GM13977 (cell line): ENCODE measurements at regions not wholly inside any gene's neighbourhood (a gene's known extent, or its start where the extent isn't known, plus 50 kb on each side); places are given as distances from the start of the nearest gene placed in this dataset.

ENCODE experiments used
- DNase-seq: peaks from one replicate; pipeline ENCODE4 v3.0.0; 2012; ENCODE audit warnings: low spot score
- in situ Hi-C: fragments of 300-500 bp; cut with MboI; formaldehyde crosslinking; loops from one replicate; pipeline ENCODE4 v1.12.0; 2022; ENCODE audit warnings: low sequenced_read_pairs, low pct_unique_long_range_greater_than_20kb, mixed read lengths, inconsistent platforms; ENCODE audit not compliant: unreplicated experiment
- TF ChIP-seq, protein P1 (sequence below): IDR thresholded peaks from 2 replicates; pipeline ENCODE4 v1.5.1; 2012; ENCODE audit warnings: mild to moderate bottlenecking, control low read depth; ENCODE audit not compliant: insufficient read depth; ENCODE audit errors: extremely low read depth, missing control alignments

DNA sequence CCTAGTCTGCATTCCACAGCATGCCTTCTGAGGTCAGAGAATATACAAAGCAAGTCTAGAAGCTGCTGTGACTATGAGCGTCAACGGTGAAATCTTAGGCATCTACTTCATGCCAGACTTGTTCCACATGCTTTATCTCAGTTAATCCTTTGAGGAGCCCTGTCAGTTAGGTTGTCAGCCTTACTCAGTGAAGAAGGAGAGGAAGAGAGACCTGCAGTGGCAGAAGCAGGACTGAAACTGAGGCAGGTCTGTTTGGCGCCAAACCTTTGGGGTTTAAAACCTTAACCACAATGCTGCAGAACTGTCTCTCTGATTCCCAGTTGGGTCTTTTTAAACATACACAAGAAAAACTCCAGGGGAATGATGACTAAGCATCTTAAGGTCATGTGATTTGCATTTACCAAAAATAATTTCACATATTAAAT, 139.0 kb upstream of the LIPC start:
- no peak for DNase-seq
- in situ Hi-C loops = no loop called here
- TF ChIP-seq, protein P1, sequence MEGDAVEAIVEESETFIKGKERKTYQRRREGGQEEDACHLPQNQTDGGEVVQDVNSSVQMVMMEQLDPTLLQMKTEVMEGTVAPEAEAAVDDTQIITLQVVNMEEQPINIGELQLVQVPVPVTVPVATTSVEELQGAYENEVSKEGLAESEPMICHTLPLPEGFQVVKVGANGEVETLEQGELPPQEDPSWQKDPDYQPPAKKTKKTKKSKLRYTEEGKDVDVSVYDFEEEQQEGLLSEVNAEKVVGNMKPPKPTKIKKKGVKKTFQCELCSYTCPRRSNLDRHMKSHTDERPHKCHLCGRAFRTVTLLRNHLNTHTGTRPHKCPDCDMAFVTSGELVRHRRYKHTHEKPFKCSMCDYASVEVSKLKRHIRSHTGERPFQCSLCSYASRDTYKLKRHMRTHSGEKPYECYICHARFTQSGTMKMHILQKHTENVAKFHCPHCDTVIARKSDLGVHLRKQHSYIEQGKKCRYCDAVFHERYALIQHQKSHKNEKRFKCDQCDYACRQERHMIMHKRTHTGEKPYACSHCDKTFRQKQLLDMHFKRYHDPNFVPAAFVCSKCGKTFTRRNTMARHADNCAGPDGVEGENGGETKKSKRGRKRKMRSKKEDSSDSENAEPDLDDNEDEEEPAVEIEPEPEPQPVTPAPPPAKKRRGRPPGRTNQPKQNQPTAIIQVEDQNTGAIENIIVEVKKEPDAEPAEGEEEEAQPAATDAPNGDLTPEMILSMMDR = no peak

DNA sequence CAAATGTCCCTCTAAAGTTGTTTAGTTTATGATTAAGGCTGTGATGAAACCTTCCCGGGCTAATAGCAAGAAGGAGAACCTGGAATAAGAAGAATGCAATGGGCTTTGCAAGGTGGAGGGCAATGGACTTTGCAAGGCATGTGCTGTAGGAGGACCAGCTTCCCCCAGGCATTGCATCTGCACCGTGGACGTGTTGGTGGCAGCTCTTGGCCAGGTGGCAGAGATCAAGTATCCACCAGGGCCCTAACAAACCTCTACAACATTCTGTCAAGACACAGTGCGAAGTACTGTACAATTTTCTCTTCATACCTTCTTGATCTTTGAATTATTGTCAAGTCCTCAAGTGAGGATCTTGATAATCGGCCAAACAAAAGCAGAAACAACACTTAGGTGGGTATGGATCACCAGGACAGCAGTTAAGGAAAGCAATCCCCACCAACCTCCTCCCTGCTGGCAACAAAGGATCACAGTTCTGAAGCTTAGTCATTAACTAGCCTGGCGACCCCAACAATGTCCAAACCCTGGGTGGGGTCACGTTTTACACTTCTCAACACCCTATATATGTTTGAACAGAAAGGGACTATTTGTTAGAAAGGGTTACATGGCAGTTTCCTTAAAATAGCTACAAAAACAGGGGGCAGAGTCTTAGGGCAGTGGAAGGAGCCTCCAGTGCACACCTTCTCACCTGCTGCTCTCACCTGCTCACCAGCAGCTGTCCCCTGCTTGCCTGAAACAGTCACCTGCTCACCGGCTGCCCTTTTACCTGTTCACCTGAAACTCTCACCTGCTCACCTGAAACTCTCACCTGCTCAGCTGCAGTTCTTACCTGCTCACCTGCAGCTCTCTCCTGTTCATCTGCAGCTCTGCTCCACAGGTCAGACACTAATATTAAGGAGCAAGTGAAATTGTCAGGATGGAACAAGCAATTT, 137.9 kb upstream of the LIPC start:
- in situ Hi-C loops = no loop called here
- TF ChIP-seq, protein P1 = no peak
- no peak for DNase-seq

DNA sequence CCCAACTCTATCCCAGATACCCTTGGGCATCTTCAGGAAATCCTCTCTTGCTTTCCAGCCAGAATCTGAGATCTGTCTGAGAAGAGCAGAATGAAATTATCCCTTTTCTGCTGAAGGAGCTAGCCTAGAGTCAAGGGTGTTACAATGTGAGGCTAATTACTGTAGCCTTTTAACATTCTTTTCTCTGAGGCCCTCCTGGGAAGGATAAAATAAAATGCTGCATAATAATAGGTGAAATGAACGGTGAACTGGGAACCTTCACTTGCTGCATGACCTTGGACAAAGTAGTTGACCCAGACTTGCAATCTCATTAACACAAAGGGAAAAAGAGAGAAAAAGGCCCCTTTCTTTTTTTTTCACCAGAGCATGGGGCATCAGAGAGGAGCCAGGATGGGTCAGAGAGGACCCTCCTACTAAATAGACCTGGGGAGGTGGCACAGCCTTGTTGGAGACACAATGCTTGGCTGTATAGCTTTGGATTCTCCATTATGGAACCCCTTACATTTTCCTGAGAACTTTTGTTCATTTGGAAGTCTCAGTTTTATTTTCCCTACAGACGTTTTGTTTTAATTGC, 137.0 kb upstream of the LIPC start:
- TF ChIP-seq, protein P1 = no peak
- DNase-seq = no peak
- in situ Hi-C loops = no loop called here

DNA sequence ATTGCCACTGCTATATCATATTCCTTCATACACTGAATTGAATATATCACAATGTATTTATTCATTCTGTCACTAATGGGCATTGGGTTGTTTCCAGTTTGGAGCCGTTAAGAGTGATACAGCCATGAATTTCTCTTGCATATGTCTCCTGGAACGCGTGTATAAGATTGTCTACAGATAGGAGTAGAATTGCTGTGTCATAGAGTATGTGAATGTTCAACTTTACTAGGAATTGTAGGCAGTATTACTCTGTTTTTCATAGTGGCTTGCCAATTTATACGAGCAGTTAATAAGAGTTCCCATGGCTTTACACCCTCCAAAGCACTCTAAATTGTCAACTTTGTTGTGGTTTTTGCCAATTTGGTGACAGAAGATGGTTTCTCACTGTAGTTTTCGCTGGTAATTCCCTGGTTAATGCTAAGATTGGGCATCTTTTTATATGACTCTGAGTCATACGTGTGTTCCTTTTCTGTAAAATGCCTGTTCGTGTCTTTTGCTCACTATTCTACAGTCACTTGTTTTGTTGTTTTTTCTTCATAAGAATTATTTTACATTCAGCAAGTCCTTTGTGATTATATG, 136.1 kb upstream of the LIPC start:
- DNase-seq = no peak
- TF ChIP-seq, protein P1 = no peak
- in situ Hi-C loops = no loop called here

DNA sequence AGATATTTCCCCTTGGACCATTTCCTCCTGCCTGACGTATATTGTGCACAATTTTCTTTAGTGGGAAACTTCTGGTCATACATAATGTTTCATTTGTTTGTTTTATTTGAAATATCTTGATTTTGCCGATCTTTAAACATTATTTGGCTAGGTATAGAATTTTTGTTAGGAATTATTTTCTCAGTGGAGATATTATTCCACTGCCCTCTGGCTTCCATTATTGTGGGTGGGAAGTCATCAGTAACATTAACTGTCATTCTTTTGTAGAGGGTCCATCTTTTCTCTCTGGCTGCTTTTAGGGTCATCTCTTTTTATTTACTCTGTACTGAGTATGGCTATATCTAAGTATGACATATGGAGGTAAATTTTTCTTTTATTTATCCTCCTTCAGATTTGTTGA, 135.5 kb upstream of the LIPC start:
- in situ Hi-C loops = no loop called here
- no peak for DNase-seq
- TF ChIP-seq, protein P1 = no peak

DNA sequence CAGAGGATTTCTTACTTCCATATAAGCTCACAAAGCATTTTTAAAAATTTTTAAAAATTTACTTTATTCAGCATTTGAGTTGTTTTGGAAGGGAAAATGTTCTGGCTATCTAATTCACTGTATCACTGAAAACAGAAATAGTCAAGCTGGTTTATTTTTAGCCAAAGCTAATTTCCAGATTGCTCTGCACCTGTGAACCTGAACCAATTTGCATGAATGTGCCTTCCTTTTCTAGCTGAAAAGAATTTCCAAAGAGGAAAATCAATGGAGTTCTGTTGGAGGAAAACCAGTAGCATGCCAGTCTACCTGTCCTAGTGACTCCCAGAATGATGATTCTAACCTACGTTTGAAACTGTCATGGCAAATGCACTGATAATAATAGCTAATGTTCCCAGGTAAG, 134.2 kb upstream of the LIPC start:
- no peak for DNase-seq
- in situ Hi-C loops = no loop called here
- TF ChIP-seq, protein P1 = no peak
